ENCODE measurements at regions not wholly inside any gene's neighbourhood (a gene's known extent, or its start where the extent isn't known, plus 50 kb on each side); places are given as distances from the start of the nearest gene placed in this dataset.

- peaks cover 3 to 8% of the 10 kb centered on the region in 2 donors for H3K9me3 ChIP-seq (ENCODE audit: control insufficient read depth in 2 of 2, insufficient read depth in 1 of 2, low read depth in 1 of 2, low read length in 1 of 2)
- no peaks in the 10 kb centered on the region for H3K27me3 ChIP-seq (ENCODE audit: control insufficient read depth in 3 of 3, insufficient read depth in 3 of 3, low read length in 3 of 3)
- FAIRE-seq (no peak), DNase-seq (no peak)
- no peaks in the 10 kb centered on the region for H3K4me1 ChIP-seq (ENCODE audit: control insufficient read depth in 3 of 3, insufficient read depth in 2 of 3, low read depth in 1 of 3, low read length in 2 of 3)
- H3K4me3 ChIP-seq (ENCODE audit: low read depth in 1 of 3, low read length in 3 of 3): no peak overlapping the region
- H3K27ac ChIP-seq (ENCODE audit: low read depth in 1 of 3, low read length in 2 of 3): no peak overlapping the region
- no peaks in the 10 kb centered on the region for H3K36me3 ChIP-seq (ENCODE audit: control insufficient read depth in 3 of 3, insufficient read depth in 2 of 3, low read depth in 1 of 3, low read length in 3 of 3)
These were observed 350.9 kb downstream of the YTHDC2 start for GRCh38 chr5:113864437-113864836.

- FAIRE-seq (no peak), DNase-seq (no peak)
- no peak overlapping the region for H3K4me3 ChIP-seq (ENCODE audit: low read depth in 1 of 3, low read length in 3 of 3)
- no peaks in the 10 kb centered on the region for H3K4me1 ChIP-seq (ENCODE audit: control insufficient read depth in 3 of 3, insufficient read depth in 2 of 3, low read depth in 1 of 3, low read length in 2 of 3)
- no peaks in the 10 kb centered on the region for H3K27me3 ChIP-seq (ENCODE audit: control insufficient read depth in 3 of 3, insufficient read depth in 3 of 3, low read length in 3 of 3)
- H3K36me3 ChIP-seq (ENCODE audit: control insufficient read depth in 3 of 3, insufficient read depth in 2 of 3, low read depth in 1 of 3, low read length in 3 of 3): no peaks in the 10 kb centered on the region
- no peaks in the 10 kb centered on the region for H3K9me3 ChIP-seq (ENCODE audit: control insufficient read depth in 2 of 2, insufficient read depth in 1 of 2, low read depth in 1 of 2, low read length in 1 of 2)
- no peak overlapping the region for H3K27ac ChIP-seq (ENCODE audit: low read depth in 1 of 3, low read length in 2 of 3)
These were observed 353.3 kb downstream of the YTHDC2 start for GRCh38 chr5:113866763-113867162.

- no peaks in the 10 kb centered on the region for H3K36me3 ChIP-seq (ENCODE audit: control insufficient read depth in 3 of 3, insufficient read depth in 2 of 3, low read depth in 1 of 3, low read length in 3 of 3)
- no peak for FAIRE-seq
- WGBS, 3 donors: 82 to 88% (median 86%) methylated on average over 3 of the region's 3 CpGs
- DNase-seq: no peak
- no peaks in the 10 kb centered on the region for H3K27me3 ChIP-seq (ENCODE audit: control insufficient read depth in 3 of 3, insufficient read depth in 3 of 3, low read length in 3 of 3)
- H3K4me3 ChIP-seq (ENCODE audit: low read depth in 1 of 3, low read length in 3 of 3): no peak overlapping the region
- H3K4me1 ChIP-seq (ENCODE audit: control insufficient read depth in 3 of 3, insufficient read depth in 2 of 3, low read depth in 1 of 3, low read length in 2 of 3): no peaks in the 10 kb centered on the region
- no peak overlapping the region for H3K27ac ChIP-seq (ENCODE audit: low read depth in 1 of 3, low read length in 2 of 3)
- no peaks in the 10 kb centered on the region for H3K9me3 ChIP-seq (ENCODE audit: control insufficient read depth in 2 of 2, insufficient read depth in 1 of 2, low read depth in 1 of 2, low read length in 1 of 2)
These were observed 356.1 kb downstream of the YTHDC2 start for GRCh38 chr5:113869611-113870010.

- Histone ChIP-seq H3K9me3 (ENCODE audit: control insufficient read depth in 2 of 2, insufficient read depth in 1 of 2, low read depth in 1 of 2, low read length in 1 of 2) (no peaks in the 10 kb centered on the region), H3K27ac (ENCODE audit: low read depth in 1 of 3, low read length in 2 of 3) (no peak overlapping the region), H3K4me1 (ENCODE audit: control insufficient read depth in 3 of 3, insufficient read depth in 2 of 3, low read depth in 1 of 3, low read length in 2 of 3) (no peaks in the 10 kb centered on the region), H3K36me3 (ENCODE audit: control insufficient read depth in 3 of 3, insufficient read depth in 2 of 3, low read depth in 1 of 3, low read length in 3 of 3) (no peaks in the 10 kb centered on the region), H3K4me3 (ENCODE audit: low read depth in 1 of 3, low read length in 3 of 3) (no peak overlapping the region), H3K27me3 (ENCODE audit: control insufficient read depth in 3 of 3, insufficient read depth in 3 of 3, low read length in 3 of 3) (no peaks in the 10 kb centered on the region)
- WGBS, 3 donors: 54 to 66% (median 60%) methylated on average over 4 of the region's 4 CpGs
- FAIRE-seq (no peak), DNase-seq (no peak)
These were observed 358.5 kb downstream of the YTHDC2 start for GRCh38 chr5:113871972-113872371.

DNA sequence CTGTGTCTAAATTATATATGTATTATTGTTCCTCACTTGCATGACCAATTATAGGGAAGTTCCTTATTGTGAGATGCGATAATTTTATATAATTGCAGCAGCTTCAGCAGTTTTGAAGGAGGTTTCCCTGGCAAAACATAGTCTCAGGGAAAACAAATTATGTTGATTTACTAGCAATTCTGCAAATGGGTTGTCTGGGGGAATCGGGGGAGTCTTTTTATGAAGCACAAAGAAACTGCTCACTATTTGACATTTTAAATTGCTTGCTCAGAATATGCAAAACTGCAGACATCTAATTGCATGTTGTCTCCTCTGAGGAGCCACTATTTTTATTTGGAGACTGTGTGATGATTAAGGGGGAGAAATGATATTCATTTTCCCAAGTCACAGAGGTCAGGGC is 361.6 kb downstream of the YTHDC2 start:
- FAIRE-seq (no peak), DNase-seq (no peak)
- Histone ChIP-seq H3K27ac (ENCODE audit: low read depth in 1 of 3, low read length in 2 of 3) (no peak overlapping the region), H3K4me1 (ENCODE audit: control insufficient read depth in 3 of 3, insufficient read depth in 2 of 3, low read depth in 1 of 3, low read length in 2 of 3) (no peaks in the 10 kb centered on the region), H3K4me3 (ENCODE audit: low read depth in 1 of 3, low read length in 3 of 3) (no peak overlapping the region), H3K27me3 (ENCODE audit: control insufficient read depth in 3 of 3, insufficient read depth in 3 of 3, low read length in 3 of 3) (no peaks in the 10 kb centered on the region), H3K36me3 (ENCODE audit: control insufficient read depth in 3 of 3, insufficient read depth in 2 of 3, low read depth in 1 of 3, low read length in 3 of 3) (no peaks in the 10 kb centered on the region), H3K9me3 (ENCODE audit: control insufficient read depth in 2 of 2, insufficient read depth in 1 of 2, low read depth in 1 of 2, low read length in 1 of 2) (no peaks in the 10 kb centered on the region)
- 63 to 90% (median 87%) methylated on average over 2 of the region's 2 CpGs for WGBS, 3 donors

GRCh38 chr5:113891491-113891890 is 378.0 kb downstream of the YTHDC2 start:
- 84 to 89% (median 88%) methylated on average over 4 of the region's 4 CpGs for WGBS, 3 donors
- DNase-seq: no peak
- no peak for FAIRE-seq

DNA sequence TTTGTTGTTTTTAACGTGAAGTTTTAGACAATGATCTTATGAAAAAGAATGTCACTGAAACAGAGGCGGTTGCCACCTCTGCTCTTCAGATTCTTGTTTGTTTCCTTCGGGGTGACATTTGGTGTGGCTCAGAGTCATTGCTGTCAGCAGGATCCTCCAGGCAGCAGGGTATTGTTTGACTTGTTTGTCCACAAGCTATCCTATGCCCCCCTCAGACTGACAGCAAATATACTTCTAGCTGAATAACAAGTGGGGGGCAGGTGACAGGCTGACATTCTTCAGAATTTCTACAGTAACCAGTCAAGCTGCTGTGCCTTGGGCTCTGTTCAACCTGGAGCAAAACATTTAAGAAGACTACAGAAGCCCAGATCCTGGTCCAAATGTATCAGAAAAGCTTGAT is 383.3 kb downstream of the YTHDC2 start:
- H3K4me1 ChIP-seq (ENCODE audit: control insufficient read depth in 3 of 3, insufficient read depth in 2 of 3, low read depth in 1 of 3, low read length in 2 of 3): no peaks in the 10 kb centered on the region
- no peak overlapping the region for H3K4me3 ChIP-seq (ENCODE audit: low read depth in 1 of 3, low read length in 3 of 3)
- H3K9me3 ChIP-seq (ENCODE audit: control insufficient read depth in 2 of 2, insufficient read depth in 1 of 2, low read depth in 1 of 2, low read length in 1 of 2): no peaks in the 10 kb centered on the region
- DNase-seq (no peak), FAIRE-seq (no peak)
- H3K27ac ChIP-seq (ENCODE audit: low read depth in 1 of 3, low read length in 2 of 3): no peak overlapping the region
- H3K27me3 ChIP-seq (ENCODE audit: control insufficient read depth in 3 of 3, insufficient read depth in 3 of 3, low read length in 3 of 3): no peaks in the 10 kb centered on the region
- 35 to 52% (median 38%) methylated on average over 3 of the region's 3 CpGs for WGBS, 3 donors
- no peaks in the 10 kb centered on the region for H3K36me3 ChIP-seq (ENCODE audit: control insufficient read depth in 3 of 3, insufficient read depth in 2 of 3, low read depth in 1 of 3, low read length in 3 of 3)

More at GRCh38 chr5:113891491-113891890, 378.0 kb downstream of the YTHDC2 start:
- Histone ChIP-seq H3K36me3 (ENCODE audit: control insufficient read depth in 3 of 3, insufficient read depth in 2 of 3, low read depth in 1 of 3, low read length in 3 of 3) (no peaks in the 10 kb centered on the region), H3K9me3 (ENCODE audit: control insufficient read depth in 2 of 2, insufficient read depth in 1 of 2, low read depth in 1 of 2, low read length in 1 of 2) (no peaks in the 10 kb centered on the region), H3K27me3 (ENCODE audit: control insufficient read depth in 3 of 3, insufficient read depth in 3 of 3, low read length in 3 of 3) (no peaks in the 10 kb centered on the region), H3K4me3 (ENCODE audit: low read depth in 1 of 3, low read length in 3 of 3) (no peak overlapping the region), H3K27ac (ENCODE audit: low read depth in 1 of 3, low read length in 2 of 3) (no peak overlapping the region), H3K4me1 (ENCODE audit: control insufficient read depth in 3 of 3, insufficient read depth in 2 of 3, low read depth in 1 of 3, low read length in 2 of 3) (no peaks in the 10 kb centered on the region)

DNA sequence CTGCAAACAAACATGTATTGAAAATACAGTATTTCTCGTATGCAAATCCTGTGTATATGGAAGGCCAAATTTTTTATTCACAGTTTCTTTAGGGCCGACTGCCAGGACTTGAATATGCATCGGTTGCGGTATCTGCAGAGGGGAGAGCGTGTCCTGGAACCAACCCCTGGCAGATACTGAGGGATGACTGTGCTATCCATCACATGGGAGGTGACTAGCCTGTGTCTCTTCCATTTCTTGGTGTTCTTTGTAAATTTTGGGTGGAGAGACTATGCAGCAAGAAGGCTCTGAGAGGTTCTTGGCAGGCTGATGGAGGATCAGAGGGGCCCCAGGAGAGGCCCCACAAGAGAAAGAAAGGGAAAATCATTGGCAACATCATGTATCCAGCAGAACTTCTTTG is 384.3 kb downstream of the YTHDC2 start:
- WGBS, 3 donors: 82 to 89% (median 87%) methylated on average over 5 of the region's 5 CpGs
- DNase-seq: no peak
- no peak for FAIRE-seq

GRCh38 chr5:113900141-113900540 is 386.6 kb downstream of the YTHDC2 start:
- H3K4me1 ChIP-seq (ENCODE audit: control insufficient read depth in 3 of 3, insufficient read depth in 2 of 3, low read depth in 1 of 3, low read length in 2 of 3): no peaks in the 10 kb centered on the region
- H3K27ac ChIP-seq (ENCODE audit: low read depth in 1 of 3, low read length in 2 of 3): no peak overlapping the region
- H3K4me3 ChIP-seq (ENCODE audit: low read depth in 1 of 3, low read length in 3 of 3): no peak overlapping the region
- H3K36me3 ChIP-seq (ENCODE audit: control insufficient read depth in 3 of 3, insufficient read depth in 2 of 3, low read depth in 1 of 3, low read length in 3 of 3): no peaks in the 10 kb centered on the region
- no peak for FAIRE-seq
- no peak for DNase-seq
- no peaks in the 10 kb centered on the region for H3K27me3 ChIP-seq (ENCODE audit: control insufficient read depth in 3 of 3, insufficient read depth in 3 of 3, low read length in 3 of 3)
- H3K9me3 ChIP-seq (ENCODE audit: control insufficient read depth in 2 of 2, insufficient read depth in 1 of 2, low read depth in 1 of 2, low read length in 1 of 2): no peaks in the 10 kb centered on the region

More for the DNA sequence above, 384.3 kb downstream of the YTHDC2 start:
- Histone ChIP-seq H3K4me3 (ENCODE audit: low read depth in 1 of 3, low read length in 3 of 3) (no peak overlapping the region), H3K4me1 (ENCODE audit: control insufficient read depth in 3 of 3, insufficient read depth in 2 of 3, low read depth in 1 of 3, low read length in 2 of 3) (no peaks in the 10 kb centered on the region), H3K9me3 (ENCODE audit: control insufficient read depth in 2 of 2, insufficient read depth in 1 of 2, low read depth in 1 of 2, low read length in 1 of 2) (no peaks in the 10 kb centered on the region), H3K36me3 (ENCODE audit: control insufficient read depth in 3 of 3, insufficient read depth in 2 of 3, low read depth in 1 of 3, low read length in 3 of 3) (no peaks in the 10 kb centered on the region), H3K27me3 (ENCODE audit: control insufficient read depth in 3 of 3, insufficient read depth in 3 of 3, low read length in 3 of 3) (no peaks in the 10 kb centered on the region), H3K27ac (ENCODE audit: low read depth in 1 of 3, low read length in 2 of 3) (no peak overlapping the region)
